HG02840 (cell line): ENCODE measurements at regions not wholly inside any gene's neighbourhood (a gene's known extent, or its start where the extent isn't known, plus 50 kb on each side); places are given as distances from the start of the nearest gene placed in this dataset.

Source experiments
- ATAC-seq: cut with Tn5 transposase; IDR thresholded peaks from one replicate; pipeline ENCODE4 v1.9.1; 2021; ENCODE audit warnings: mild to moderate bottlenecking, moderate library complexity, moderate number of reproducible peaks; ENCODE audit not compliant: unreplicated experiment, low FRiP score

- no peak for ATAC-seq
Measured at GRCh38 chr5:6867712-6868111, 154.5 kb downstream of the TENT4A start.

GRCh38 chr5:6868171-6868570 is 154.9 kb downstream of the TENT4A start:
- ATAC-seq: no peak

- no peak for ATAC-seq
Measured at GRCh38 chr5:6868575-6869215, 155.5 kb downstream of the TENT4A start.

GRCh38 chr5:6869677-6870076 is 156.4 kb downstream of the TENT4A start:
- ATAC-seq: no peak

- ATAC-seq: no peak
Measured at GRCh38 chr5:6872441-6873160, 159.4 kb downstream of the TENT4A start.

GRCh38 chr5:6873359-6873758 is 160.1 kb downstream of the TENT4A start:
- ATAC-seq: no peak

GRCh38 chr5:6875376-6875775 is 162.1 kb downstream of the TENT4A start:
- no peak for ATAC-seq

- no peak for ATAC-seq
Measured at GRCh38 chr5:6877986-6878828, 165.0 kb downstream of the TENT4A start.

GRCh38 chr5:6885581-6885980 is 172.3 kb downstream of the TENT4A start:
- no peak for ATAC-seq

GRCh38 chr5:6886866-6887265 is 173.6 kb downstream of the TENT4A start:
- ATAC-seq: no peak

- no peak for ATAC-seq
Measured at GRCh38 chr5:6889030-6889429, 175.8 kb downstream of the TENT4A start.

GRCh38 chr5:6899221-6899620 is 186.0 kb downstream of the TENT4A start:
- ATAC-seq: no peak

GRCh38 chr5:6900247-6901227 is 187.3 kb downstream of the TENT4A start:
- ATAC-seq: no peak

GRCh38 chr5:6902094-6902493 is 188.9 kb downstream of the TENT4A start:
- ATAC-seq: no peak

- no peak for ATAC-seq
Measured at GRCh38 chr5:6902597-6902996, 189.4 kb downstream of the TENT4A start.

GRCh38 chr5:6903934-6904333 is 190.7 kb downstream of the TENT4A start:
- ATAC-seq: no peak

- ATAC-seq: no peak
Measured at GRCh38 chr5:6904860-6905259, 191.6 kb downstream of the TENT4A start.

- no peak for ATAC-seq
Measured at GRCh38 chr5:6905423-6905822, 192.2 kb downstream of the TENT4A start.

GRCh38 chr5:6905883-6906282 is 192.7 kb downstream of the TENT4A start:
- ATAC-seq: no peak

- ATAC-seq: no peak
Measured at GRCh38 chr5:6907320-6907918, 194.2 kb downstream of the TENT4A start.
